GM10248 (cell line): ENCODE measurements at regions not wholly inside any gene's neighbourhood (a gene's known extent, or its start where the extent isn't known, plus 50 kb on each side); places are given as distances from the start of the nearest gene placed in this dataset.

Experiments used
- CTCF ChIA-PET: fragments of 300-600 bp; sonication (Branson Sonifier 250); formaldehyde crosslinking; extraction: SDS; loops from one replicate; lab custom pipeline; 2021; ENCODE audit warnings: antibody characterized with exemption; lab: Yijun Ruan, JAX
- POLR2A ChIA-PET: fragments of 350-650 bp; sonication (Branson Sonifier 250); formaldehyde crosslinking; extraction: SDS; loops from one replicate; lab custom pipeline; 2020; ENCODE audit warnings: antibody characterized with exemption; lab: Yijun Ruan, JAX
- DNase-seq: peaks from one replicate; pipeline ENCODE4 v3.0.0; 2012; ENCODE audit errors: extremely low spot score
- TF ChIP-seq, protein P1 (sequence below): IDR thresholded peaks from 2 replicates; pipeline ENCODE4 v1.5.1; 2012; ENCODE audit warnings: mild to moderate bottlenecking, low read depth; ENCODE audit errors: extremely low read depth, missing control alignments, control extremely low read depth

DNA sequence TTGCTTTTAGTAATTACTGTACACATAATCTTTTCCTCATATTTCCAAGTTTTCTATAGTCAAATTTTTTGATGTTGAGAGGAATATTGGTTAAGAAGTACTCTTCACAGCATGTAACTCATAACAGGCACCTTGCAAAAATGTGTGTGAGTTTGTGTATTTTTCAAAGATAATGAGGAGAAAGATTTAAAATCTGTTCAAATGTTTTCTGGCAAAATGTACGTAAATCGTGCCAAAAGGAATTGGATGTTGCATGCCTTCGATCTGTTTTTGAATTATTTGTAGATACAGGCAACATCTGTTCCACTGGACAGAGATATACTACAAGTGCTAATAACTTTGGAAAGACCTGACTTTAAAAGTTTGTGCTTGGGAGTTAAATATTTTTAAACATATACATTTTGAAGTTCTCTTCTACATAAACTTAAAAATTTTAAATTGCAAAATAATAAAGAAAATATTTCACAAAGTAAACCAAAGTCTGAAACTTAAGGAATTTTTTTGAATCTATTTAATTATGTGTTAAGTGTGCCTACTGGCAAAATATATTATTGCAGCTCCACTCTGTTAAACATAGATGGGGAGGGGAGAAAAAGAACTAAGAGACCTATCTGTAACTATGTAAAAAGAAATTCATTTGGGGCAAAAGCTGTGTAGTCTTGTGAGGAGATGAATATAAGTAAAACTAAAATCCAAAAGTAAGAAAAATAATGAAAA, 133.5 kb upstream of the UBE2E3 start:
- no peak for DNase-seq
- ChIA-PET POLR2A (no interaction called here), CTCF (no interaction called here)
- TF ChIP-seq, protein P1, sequence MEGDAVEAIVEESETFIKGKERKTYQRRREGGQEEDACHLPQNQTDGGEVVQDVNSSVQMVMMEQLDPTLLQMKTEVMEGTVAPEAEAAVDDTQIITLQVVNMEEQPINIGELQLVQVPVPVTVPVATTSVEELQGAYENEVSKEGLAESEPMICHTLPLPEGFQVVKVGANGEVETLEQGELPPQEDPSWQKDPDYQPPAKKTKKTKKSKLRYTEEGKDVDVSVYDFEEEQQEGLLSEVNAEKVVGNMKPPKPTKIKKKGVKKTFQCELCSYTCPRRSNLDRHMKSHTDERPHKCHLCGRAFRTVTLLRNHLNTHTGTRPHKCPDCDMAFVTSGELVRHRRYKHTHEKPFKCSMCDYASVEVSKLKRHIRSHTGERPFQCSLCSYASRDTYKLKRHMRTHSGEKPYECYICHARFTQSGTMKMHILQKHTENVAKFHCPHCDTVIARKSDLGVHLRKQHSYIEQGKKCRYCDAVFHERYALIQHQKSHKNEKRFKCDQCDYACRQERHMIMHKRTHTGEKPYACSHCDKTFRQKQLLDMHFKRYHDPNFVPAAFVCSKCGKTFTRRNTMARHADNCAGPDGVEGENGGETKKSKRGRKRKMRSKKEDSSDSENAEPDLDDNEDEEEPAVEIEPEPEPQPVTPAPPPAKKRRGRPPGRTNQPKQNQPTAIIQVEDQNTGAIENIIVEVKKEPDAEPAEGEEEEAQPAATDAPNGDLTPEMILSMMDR, result no peak

DNA sequence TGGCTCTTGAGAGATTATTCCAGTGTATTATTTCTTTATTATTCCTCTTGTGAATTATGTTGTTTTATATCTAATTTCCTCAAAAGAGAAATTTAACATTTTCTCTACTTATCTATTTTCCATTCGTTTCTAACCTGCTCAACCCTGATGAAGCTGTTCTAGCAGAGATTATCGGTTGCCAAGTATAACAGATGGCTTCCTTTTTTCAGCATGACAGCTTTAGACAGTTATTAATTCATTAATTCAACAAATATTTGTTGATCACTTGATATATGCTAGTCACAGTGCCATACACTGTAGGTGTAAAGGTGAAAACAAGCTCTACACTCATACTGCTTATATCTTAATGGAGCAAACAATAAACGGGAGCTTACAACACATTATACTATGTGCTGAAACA, 137.9 kb upstream of the UBE2E3 start:
- TF ChIP-seq, protein P1, result no peak
- CTCF ChIA-PET, result interaction anchor here (1.0 kb wide), 1 partner anchor 34 kb away, joined by 3 read pairs; no protein-coding TSS in a partner anchor

DNA sequence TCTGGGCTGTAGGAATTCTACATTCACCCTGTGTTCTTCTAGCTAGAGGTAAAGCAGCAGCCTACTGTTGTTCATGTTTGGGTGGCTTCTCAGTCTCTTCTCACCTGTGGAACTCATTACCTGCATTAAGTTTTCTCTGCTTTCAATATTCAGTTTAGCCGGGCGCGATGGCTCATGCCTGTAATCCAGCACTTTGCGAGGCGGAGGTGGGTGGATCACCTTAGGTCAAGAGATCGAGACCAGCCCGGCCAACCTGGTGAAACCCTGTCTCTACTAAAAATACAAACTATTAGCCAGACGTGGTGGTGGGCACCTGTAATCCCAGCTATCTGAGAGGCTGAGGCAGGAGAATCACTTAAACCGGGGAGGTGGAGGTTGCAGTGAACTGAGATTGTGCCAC, 139.8 kb upstream of the UBE2E3 start:
- ChIA-PET POLR2A (no interaction called here), CTCF (interaction anchor here (1.2 kb wide), 1 partner anchor 8 kb away, joined by 3 read pairs; no protein-coding TSS in a partner anchor)
- TF ChIP-seq, protein P1, result no peak
- DNase-seq, result no peak

More for the DNA sequence above, 137.9 kb upstream of the UBE2E3 start:
- POLR2A ChIA-PET, result no interaction called here
- no peak for DNase-seq

DNA sequence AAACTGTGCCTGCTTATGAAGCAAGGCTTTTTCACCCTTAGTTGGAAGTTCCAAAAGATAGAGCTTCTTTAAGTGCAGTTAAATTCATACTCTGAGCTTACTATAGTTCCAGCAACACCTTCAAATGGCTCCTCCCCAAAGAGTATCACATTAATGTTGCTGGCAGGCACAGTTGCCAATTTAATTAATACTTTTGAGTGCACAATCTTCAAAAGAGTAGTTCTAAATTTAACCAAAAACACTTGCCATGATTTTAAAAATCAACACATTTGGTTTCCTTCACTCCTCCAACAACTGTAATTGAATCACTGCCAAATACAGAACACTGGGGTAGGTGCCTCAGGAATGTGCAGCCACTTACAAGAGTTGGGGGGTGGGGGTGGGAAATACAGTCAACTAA, 150.6 kb upstream of the UBE2E3 start:
- ChIA-PET CTCF (no interaction called here), POLR2A (no interaction called here)
- TF ChIP-seq, protein P1, result no peak
- DNase-seq, result no peak

DNA sequence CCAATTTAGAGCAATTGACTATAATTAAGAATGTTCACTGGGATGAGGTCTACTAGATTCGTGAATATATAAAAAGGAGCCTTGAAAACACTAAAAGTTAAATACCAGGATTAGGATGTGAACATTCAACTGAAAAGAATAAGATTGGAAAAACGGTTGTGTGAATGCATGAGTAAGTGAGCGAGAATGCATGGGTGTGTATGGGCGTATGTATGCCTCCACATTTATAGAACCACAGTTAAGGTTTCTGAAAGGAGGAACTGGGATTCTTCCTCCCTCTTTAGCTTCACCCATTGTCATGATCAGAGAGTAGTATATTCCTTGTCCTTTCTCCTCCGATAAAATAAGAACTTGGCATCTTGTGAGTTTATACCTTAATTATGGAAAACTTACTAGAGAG, 151.1 kb upstream of the UBE2E3 start:
- no peak for DNase-seq
- ChIA-PET CTCF (no interaction called here), POLR2A (no interaction called here)
- TF ChIP-seq, protein P1, result no peak

DNA sequence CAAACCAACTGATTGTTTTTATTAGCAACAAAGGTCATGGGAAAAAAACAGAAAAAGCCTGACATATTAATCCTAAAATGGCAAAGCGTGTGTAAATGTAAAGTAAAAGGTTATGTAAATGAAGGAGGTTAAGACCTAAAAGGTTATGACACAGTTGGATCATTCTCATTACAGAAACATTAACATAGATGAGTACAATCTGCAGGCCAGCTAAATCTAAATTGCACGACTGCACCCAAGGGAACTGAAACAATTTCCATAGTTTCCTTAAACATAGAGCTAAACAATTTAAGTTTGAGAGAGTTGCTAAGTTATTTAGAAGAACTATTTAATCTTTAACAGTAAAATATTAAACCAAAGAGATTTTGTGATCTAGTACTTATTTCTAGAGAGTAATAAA, 151.6 kb upstream of the UBE2E3 start:
- ChIA-PET CTCF (no interaction called here), POLR2A (no interaction called here)
- TF ChIP-seq, protein P1, result no peak

More for the DNA sequence above, 151.6 kb upstream of the UBE2E3 start:
- DNase-seq, result no peak
